HG03196 (cell line): ENCODE measurements at regions not wholly inside any gene's neighbourhood (a gene's known extent, or its start where the extent isn't known, plus 50 kb on each side); places are given as distances from the start of the nearest gene placed in this dataset.

Experiments used
- ATAC-seq: cut with Tn5 transposase; IDR thresholded peaks from one replicate; pipeline ENCODE4 v1.9.1; 2021; ENCODE audit not compliant: unreplicated experiment

- ATAC-seq: no peak
These were observed 432.3 kb upstream of the ARRDC4 start for GRCh38 chr15:97528238-97528637.

- no peak for ATAC-seq
These were observed 414.7 kb upstream of the ARRDC4 start for GRCh38 chr15:97545799-97546198.

GRCh38 chr15:97547381-97547780 lies 413.1 kb upstream of the ARRDC4 start:
- no peak for ATAC-seq

- no peak for ATAC-seq
These were observed 399.0 kb upstream of the ARRDC4 start for GRCh38 chr15:97561529-97561928.

GRCh38 chr15:97563516-97563915 lies 397.0 kb upstream of the ARRDC4 start:
- ATAC-seq: no peak

GRCh38 chr15:97566961-97567360 lies 393.5 kb upstream of the ARRDC4 start:
- no peak for ATAC-seq

GRCh38 chr15:97567411-97567810 lies 393.1 kb upstream of the ARRDC4 start:
- no peak for ATAC-seq

GRCh38 chr15:97576929-97577645 lies 383.4 kb upstream of the ARRDC4 start:
- ATAC-seq: no peak

- ATAC-seq: no peak
These were observed 375.1 kb upstream of the ARRDC4 start for GRCh38 chr15:97585408-97585807.

GRCh38 chr15:97592778-97593177 lies 367.7 kb upstream of the ARRDC4 start:
- ATAC-seq: no peak

GRCh38 chr15:97597801-97598200 lies 362.7 kb upstream of the ARRDC4 start:
- ATAC-seq: no peak

GRCh38 chr15:97598353-97598798 lies 362.1 kb upstream of the ARRDC4 start:
- no peak for ATAC-seq

- ATAC-seq: no peak
These were observed 360.3 kb upstream of the ARRDC4 start for GRCh38 chr15:97600190-97600589.

GRCh38 chr15:97604677-97605076 lies 355.8 kb upstream of the ARRDC4 start:
- ATAC-seq: no peak

GRCh38 chr15:97615114-97615513 lies 345.4 kb upstream of the ARRDC4 start:
- ATAC-seq: no peak

GRCh38 chr15:97623091-97623661 lies 337.3 kb upstream of the ARRDC4 start:
- ATAC-seq: no peak

- ATAC-seq: no peak
These were observed 332.9 kb upstream of the ARRDC4 start for GRCh38 chr15:97627634-97628033.

- ATAC-seq: no peak
These were observed 314.7 kb upstream of the ARRDC4 start for GRCh38 chr15:97645758-97646157.

- ATAC-seq: no peak
These were observed 311.8 kb upstream of the ARRDC4 start for GRCh38 chr15:97648728-97649127.

GRCh38 chr15:97652041-97652440 lies 308.5 kb upstream of the ARRDC4 start:
- no peak for ATAC-seq

- no peak for ATAC-seq
These were observed 307.8 kb upstream of the ARRDC4 start for GRCh38 chr15:97652700-97653167.

- no peak for ATAC-seq
These were observed 306.6 kb upstream of the ARRDC4 start for GRCh38 chr15:97653896-97654295.
